Esophagus muscularis mucosa (tissue), 4 donors: ENCODE measurements at regions not wholly inside any gene's neighbourhood (a gene's known extent, or its start where the extent isn't known, plus 50 kb on each side); places are given as distances from the start of the nearest gene placed in this dataset.

ENCODE experiments used
- DNase-seq: peaks from one replicate; pipeline ENCODE4 v3.0.0-alpha.2; 2017; ENCODE audit errors: extremely low spot score
- H3K27ac ChIP-seq, 4 donors: fragments of 200-600 bp; sonication (generic); replicated peaks in 1 of 4; 1 replicate in 3 of 4; 2 replicates in 1 of 4; pipeline ENCODE4 v1.5.1; 2016 to 2019; ENCODE audit warnings: mild to moderate bottlenecking in 1 of 4
- H3K27me3 ChIP-seq, 4 donors: fragments of 200-600 bp; sonication (generic); one replicate each; pipeline versions ENCODE4 v1.5.1 to v1.6.0; 2016 to 2019
- H3K36me3 ChIP-seq, 4 donors: fragments of 200-600 bp; sonication (generic); one replicate each; pipeline ENCODE4 v1.5.1; 2016 to 2019
- H3K4me1 ChIP-seq, 4 donors: fragments of 200-600 bp; sonication (generic); one replicate each; pipeline ENCODE4 v1.5.1; 2016 to 2019
- H3K4me3 ChIP-seq, 4 donors: fragments of 200-600 bp; sonication (generic); 1 replicate in 2 of 4; 2 replicates in 2 of 4; pipeline ENCODE4 v1.5.1; 2016 to 2019; ENCODE audit warnings: mild to moderate bottlenecking in 4 of 4, moderate library complexity in 1 of 4
- H3K9me3 ChIP-seq, 4 donors: fragments of 200-600 bp; sonication (generic); 1 replicate in 3 of 4; 2 replicates in 1 of 4; pipeline ENCODE4 v1.5.1; 2016 to 2019
- CTCF ChIP-seq, 3 experiments: fragments of 200-600 bp in 2 of 3; fragments of 450-650 bp in 1 of 3; sonication (generic) in 2 of 3; IDR thresholded peaks; one replicate each; pipeline ENCODE4 v1.5.1; 2017 to 2019; ENCODE audit warnings: antibody characterized with exemption in 3 of 3, mild to moderate bottlenecking in 2 of 3, moderate library complexity in 1 of 3
- EP300 ChIP-seq: sonication (generic); formaldehyde crosslinking; IDR thresholded peaks from one replicate; pipeline ENCODE4 v1.6.1; 2017; ENCODE audit warnings: antibody characterized with exemption
- POLR2A ChIP-seq: fragments of 450-650 bp; IDR thresholded peaks from one replicate; pipeline ENCODE4 v1.6.1; 2017; ENCODE audit warnings: antibody characterized with exemption, moderate library complexity, mild to moderate bottlenecking, low read depth
- POLR2AphosphoS5 ChIP-seq, 2 donors: sonication (generic); formaldehyde crosslinking; IDR thresholded peaks; one replicate each; pipeline ENCODE4 v1.6.1; 2017; ENCODE audit warnings: antibody characterized with exemption in 2 of 2
- WGBS: methylation state at CpG from one replicate; pipeline ENCODE4 v1.1.5; 2018; 5-methylcytosine and 5-hydroxymethylcytosine counted together
- intact Hi-C: fragments of 100-400 bp; cut with DNase I; formaldehyde crosslinking; loops from one replicate; pipeline ENCODE4 v1.15.1; 2023

GRCh38 chr10:130875116-130875515, 436.4 kb downstream of the TCERG1L start:
- intact Hi-C loops, result no loop called here
- DNase-seq, result no peak
- WGBS, result 73% methylated on average over 2 of the region's 2 CpGs
- Histone ChIP-seq H3K27ac (no peak overlapping the region), H3K27me3 (peaks cover 0 to 6% (median 0%) of the 10 kb centered on the region in 4 donors), H3K4me3 (no peak overlapping the region), H3K4me1 (no peaks in the 10 kb centered on the region), H3K36me3 (no peaks in the 10 kb centered on the region), H3K9me3 (no peaks in the 10 kb centered on the region)
- no peak for TF ChIP-seq POLR2A
- no peak for TF ChIP-seq EP300
- TF ChIP-seq POLR2AphosphoS5 (IDR thresholded peaks at IDR 0.05), result no peak
- no peak for TF ChIP-seq CTCF (IDR thresholded peaks at IDR 0.05)

- H3K36me3 ChIP-seq, result no peaks in the 10 kb centered on the region
- H3K4me1 ChIP-seq, result no peaks in the 10 kb centered on the region
- no peaks in the 10 kb centered on the region for H3K9me3 ChIP-seq
- H3K4me3 ChIP-seq, result no peak overlapping the region
- H3K27me3 ChIP-seq, result peaks cover 0 to 3% (median 0%) of the 10 kb centered on the region in 4 donors
- intact Hi-C loops, result no loop called here
- 96% methylated on average over 6 of the region's 7 CpGs for WGBS
- DNase-seq, result no peak
- H3K27ac ChIP-seq, result no peak overlapping the region
- no peak for TF ChIP-seq POLR2A
- TF ChIP-seq CTCF (IDR thresholded peaks at IDR 0.05), result no peak
- no peak for TF ChIP-seq POLR2AphosphoS5 (IDR thresholded peaks at IDR 0.05)
- TF ChIP-seq EP300, result no peak
Measured at GRCh38 chr10:130875897-130876472, 435.5 kb downstream of the TCERG1L start.

DNA sequence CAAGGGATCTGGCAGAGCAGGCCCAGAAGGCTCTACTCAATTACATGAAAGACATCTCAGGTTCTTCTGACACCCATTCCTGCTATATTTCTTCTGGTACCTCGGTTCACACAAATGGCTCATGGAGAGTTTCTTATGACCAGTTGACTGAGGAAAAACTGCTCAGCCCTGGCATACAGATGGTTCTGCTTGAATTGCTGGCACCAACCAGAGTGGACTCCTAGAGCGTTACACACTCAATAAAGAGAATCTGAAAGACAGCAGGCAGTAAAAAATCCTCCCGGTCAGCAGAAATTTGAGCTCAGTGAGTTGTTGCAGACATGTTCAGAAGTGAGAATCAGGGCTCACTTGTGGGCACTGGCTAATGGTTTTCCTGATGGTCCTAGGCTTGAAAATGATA, 434.4 kb downstream of the TCERG1L start:
- Histone ChIP-seq H3K4me3 (no peak overlapping the region), H3K27me3 (peaks cover 0 to 9% (median 0%) of the 10 kb centered on the region in 4 donors), H3K4me1 (no peaks in the 10 kb centered on the region), H3K27ac (no peak overlapping the region), H3K36me3 (no peaks in the 10 kb centered on the region), H3K9me3 (no peaks in the 10 kb centered on the region)
- intact Hi-C loops, result no loop called here
- DNase-seq, result no peak
- TF ChIP-seq CTCF (IDR thresholded peaks at IDR 0.05) (no peak), POLR2A (no peak), EP300 (no peak)
- 66% methylated on average over 3 of the region's 3 CpGs for WGBS

DNA sequence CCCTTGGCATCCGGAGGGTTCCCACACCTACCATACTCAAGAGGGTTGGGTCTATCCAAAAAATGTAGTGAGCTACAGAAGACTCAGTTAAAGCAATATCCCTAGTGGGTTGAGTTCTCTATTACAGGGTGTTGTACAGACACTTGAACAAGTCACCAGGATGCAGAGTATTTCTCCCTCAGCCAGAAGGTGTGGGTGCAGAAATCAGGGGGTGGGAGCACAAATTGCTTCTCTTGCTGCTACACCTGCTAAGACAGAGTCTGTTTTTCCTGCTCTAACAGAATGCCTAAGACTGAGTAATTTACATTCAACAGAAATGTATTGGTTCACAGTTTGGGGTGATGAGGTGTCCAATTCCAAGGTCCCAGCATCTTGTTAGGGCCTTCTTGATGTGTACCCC, 433.4 kb downstream of the TCERG1L start:
- Histone ChIP-seq H3K4me3 (no peak overlapping the region), H3K27ac (no peak overlapping the region), H3K4me1 (no peaks in the 10 kb centered on the region), H3K27me3 (peaks cover 0 to 8% (median 0%) of the 10 kb centered on the region in 4 donors), H3K9me3 (no peaks in the 10 kb centered on the region), H3K36me3 (no peaks in the 10 kb centered on the region)
- TF ChIP-seq EP300 (no peak), POLR2AphosphoS5 (IDR thresholded peaks at IDR 0.05) (no peak), POLR2A (no peak), CTCF (IDR thresholded peaks at IDR 0.05) (no peak)
- intact Hi-C loops, result no loop called here
- 71% methylated on average over 1 of the region's 1 CpG for WGBS
- DNase-seq, result no peak

DNA sequence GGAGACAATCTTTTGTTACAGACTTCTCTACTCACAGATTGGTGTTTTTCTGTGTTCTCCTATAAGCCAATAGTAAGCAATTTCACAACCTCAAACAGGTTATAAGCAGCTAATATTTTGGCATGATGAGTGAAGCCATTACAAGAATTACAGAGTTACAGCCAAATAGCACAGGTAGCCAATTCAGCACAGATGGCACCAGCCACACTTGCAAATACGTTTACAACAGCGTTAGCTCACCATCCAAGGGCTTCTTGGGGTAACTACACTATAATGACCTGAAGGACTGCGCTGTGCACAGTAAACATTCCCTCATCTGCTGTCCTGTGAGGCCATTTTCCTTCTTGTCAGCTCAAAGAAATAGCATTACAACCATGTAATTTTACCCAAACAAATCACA, 428.6 kb downstream of the TCERG1L start:
- 77% methylated on average over 3 of the region's 3 CpGs for WGBS
- no peaks in the 10 kb centered on the region for H3K9me3 ChIP-seq
- intact Hi-C loops, result no loop called here
- no peaks in the 10 kb centered on the region for H3K36me3 ChIP-seq
- no peak overlapping the region for H3K27ac ChIP-seq
- H3K4me1 ChIP-seq, result no peaks in the 10 kb centered on the region
- no peak overlapping the region for H3K4me3 ChIP-seq
- DNase-seq, result no peak
- H3K27me3 ChIP-seq, result peaks cover 0 to 27% (median 0%) of the 10 kb centered on the region in 4 donors
- TF ChIP-seq CTCF (IDR thresholded peaks at IDR 0.05) (no peak), POLR2A (no peak), EP300 (no peak), POLR2AphosphoS5 (IDR thresholded peaks at IDR 0.05) (no peak)
